ENCODE measurements at regions not wholly inside any gene's neighbourhood (a gene's known extent, or its start where the extent isn't known, plus 50 kb on each side); places are given as distances from the start of the nearest gene placed in this dataset.
"Not testable (repeated sequence)": the region's sequence is repeated elsewhere in the genome, so short reads cannot be mapped to it uniquely, and the experiment has no call there.

DNA sequence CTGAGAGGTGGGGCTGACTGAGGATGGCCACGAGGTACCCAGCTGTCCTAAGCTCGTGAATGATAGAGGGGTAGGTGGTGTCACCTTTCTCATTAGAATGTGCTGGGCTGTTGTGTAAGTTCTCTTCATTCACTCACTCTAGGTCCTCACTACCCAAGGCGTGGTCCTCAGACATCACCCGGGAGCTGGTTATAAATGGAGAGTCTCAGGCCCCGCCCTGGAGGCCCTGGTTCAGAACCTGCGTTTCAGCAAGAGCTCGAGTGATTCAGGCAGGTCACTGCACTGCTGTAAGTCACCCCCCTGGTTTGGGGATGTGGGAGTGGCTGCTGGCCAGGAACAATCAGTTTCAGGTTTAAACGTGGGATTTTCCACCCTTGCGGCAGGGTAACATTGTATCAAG, 139.8 kb downstream of the FOXL1 start:
- no peak for DNase-seq

DNA sequence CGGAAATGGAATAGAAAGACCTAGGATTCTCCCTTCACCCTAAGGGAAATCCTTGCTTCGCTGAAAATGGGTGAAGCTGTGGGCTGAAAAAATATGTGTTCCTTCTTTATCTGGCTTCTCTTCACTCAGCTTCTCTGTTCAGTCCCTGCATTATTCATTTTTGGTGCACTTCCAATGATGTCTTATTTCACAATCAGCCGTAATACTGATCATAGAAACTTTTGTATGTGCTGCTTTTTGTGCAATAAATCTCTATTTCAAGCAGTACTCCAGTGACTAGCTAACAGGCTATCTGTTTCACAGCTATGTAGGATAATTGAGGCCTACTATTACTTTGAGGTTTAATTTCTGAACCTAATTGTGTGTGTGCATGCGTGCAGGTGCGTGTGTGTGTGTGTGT, 144.6 kb downstream of the FOXL1 start:
- DNase-seq, result no peak

DNA sequence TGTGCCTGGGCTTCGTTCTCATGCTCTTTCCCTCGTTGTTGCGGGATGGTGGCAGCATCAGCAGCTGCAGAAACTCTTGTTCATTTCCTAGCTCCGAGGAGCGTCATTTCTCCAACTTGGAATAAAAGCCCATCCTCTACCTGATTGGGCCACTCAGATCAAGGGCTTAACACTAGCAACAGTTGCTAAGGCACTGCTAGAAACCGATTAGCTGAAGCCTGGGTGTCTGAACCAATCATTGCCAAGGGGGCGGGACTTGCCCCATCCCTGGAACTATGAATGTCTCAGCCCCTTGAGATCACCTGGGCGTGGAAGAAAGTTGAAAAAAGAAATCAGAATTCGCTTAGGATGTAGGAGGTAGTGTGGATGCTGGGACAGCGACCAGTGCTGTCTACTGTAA, 145.3 kb downstream of the FOXL1 start:
- no peak for DNase-seq

DNA sequence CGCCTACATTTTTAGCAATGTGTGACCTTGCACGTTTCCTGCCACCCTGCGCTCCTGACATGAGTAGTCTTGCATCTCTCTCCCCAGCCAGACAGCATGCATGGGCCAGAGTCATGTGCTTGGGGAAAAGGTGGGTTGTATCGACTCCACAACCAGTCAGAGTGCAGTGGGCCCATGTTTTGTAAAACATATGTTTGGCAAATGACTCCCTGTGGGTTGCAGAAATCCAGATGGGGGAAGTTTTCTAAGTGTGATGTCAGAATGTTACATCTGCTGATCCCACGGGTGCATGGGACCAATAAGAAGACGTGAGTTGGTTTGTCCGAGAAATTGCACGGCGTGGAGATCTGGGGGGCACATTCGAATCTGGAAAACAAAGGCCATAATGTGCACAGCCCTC, 147.1 kb downstream of the FOXL1 start:
- no peak for DNase-seq

DNA sequence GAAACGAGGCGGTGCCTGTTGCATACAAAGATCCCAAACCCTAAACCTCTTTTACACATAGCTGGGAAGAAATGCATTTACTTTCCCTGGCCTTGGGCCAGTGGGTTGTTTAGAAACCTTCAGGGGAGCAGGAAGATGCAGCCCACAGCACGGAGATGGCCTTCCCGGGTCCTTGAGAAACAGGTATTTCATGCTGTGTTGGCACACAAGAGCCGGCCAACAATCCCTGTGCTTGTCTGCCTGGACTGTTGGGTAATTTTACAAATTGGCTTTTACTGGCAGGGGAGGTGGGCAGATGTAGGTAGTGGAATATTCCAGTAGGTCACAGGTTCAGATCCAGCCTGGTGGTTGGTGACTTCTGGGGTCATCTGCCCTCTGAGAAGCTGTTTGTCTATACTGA, 148.0 kb downstream of the FOXL1 start:
- DNase-seq, result no peak

DNA sequence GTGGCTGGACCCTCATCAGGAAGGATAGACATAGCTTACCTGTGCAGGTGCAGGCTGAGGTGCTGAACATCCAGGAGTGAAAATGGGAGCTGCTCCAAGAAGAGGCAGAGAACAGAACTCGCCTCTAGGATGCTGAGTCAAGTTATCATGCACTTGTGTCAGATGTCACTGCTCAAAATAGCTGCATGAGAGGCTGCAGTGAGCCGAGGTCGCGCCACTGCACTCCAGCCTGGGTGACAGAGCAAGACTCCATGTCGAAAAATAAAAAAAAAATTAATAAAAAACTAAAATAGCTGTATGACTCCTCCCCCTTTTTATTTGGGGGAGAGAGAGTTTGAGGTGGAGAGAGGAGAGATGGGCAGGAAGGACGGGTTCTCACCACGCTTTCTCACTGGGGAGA, 148.8 kb downstream of the FOXL1 start:
- no peak for DNase-seq

DNA sequence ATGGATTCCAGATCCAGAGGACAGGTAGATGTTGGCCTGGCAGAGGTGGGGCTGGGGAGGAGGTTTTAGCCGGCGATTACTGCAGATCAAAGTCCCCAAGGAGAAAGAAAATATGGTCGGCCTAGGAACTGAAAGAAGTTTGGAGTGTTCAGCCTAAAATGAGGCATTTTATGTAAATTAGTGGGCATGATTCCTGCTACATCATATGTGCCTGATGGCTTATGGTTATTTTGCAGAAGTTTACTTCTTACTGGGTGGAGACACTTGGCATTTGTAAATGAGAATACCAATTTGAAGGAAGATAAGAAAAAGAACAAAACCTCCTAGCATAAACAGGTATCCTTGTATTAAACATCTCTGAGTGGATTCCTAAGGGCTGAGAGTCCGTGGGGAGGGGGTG, 149.3 kb downstream of the FOXL1 start:
- DNase-seq, result no peak

DNA sequence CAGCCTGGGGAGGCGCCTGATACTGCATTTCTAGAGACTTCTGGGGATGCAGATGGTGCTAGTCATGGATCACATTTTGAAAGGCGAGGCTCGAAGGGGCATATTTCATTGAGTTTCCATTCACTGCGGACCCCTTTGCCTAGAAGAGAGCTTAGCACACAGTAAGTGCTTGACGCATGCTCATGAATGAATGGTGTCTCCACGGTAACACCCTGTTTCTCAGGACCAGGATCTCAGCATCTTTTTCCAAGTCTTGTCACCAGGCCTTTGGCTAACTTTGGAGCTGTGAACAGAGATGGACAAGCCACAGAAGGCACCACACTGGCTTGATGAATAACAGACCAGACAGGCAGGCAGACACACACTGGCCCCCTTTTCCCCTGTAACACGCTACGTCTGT, 151.3 kb downstream of the FOXL1 start:
- DNase-seq, result no peak

DNA sequence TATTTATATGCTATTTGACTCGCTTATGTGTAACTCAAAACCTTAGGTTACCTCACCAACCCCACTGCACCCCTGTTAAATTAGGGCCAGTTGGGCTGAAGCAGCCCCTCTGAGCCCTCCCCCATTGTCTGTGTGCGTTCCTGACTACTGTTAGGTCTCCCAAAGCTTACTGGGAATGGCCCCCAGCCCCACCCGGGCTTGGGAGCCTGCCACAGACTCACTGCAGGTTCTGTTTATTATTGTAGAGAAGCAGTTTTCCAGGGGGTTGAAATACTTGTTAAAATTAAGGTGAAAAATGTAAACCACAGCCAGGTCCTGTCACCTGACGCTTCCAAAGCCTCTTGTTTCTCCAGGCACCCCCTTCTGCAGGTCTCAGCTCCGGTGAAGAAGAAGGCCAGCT, 151.7 kb downstream of the FOXL1 start:
- DNase-seq, result no peak

DNA sequence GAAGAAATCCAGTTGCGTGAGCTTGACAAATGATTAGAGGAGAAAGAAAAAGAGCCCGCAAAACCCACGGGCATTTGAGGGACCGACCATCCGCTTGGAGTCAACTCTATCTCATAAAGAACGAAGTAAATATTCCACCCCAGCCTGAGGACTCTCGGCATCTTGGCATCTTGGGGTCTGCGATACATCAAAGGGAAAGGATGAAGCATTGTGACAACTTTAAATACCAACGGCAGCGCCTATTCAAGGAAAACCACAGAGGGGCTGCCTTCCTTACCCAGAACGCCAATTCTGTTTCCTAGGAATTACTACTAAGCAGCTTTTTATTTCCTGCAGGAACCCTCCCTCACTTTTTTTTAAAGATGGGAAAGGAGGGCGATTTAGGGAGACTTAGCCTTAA, 152.2 kb downstream of the FOXL1 start:
- no peak for DNase-seq

DNA sequence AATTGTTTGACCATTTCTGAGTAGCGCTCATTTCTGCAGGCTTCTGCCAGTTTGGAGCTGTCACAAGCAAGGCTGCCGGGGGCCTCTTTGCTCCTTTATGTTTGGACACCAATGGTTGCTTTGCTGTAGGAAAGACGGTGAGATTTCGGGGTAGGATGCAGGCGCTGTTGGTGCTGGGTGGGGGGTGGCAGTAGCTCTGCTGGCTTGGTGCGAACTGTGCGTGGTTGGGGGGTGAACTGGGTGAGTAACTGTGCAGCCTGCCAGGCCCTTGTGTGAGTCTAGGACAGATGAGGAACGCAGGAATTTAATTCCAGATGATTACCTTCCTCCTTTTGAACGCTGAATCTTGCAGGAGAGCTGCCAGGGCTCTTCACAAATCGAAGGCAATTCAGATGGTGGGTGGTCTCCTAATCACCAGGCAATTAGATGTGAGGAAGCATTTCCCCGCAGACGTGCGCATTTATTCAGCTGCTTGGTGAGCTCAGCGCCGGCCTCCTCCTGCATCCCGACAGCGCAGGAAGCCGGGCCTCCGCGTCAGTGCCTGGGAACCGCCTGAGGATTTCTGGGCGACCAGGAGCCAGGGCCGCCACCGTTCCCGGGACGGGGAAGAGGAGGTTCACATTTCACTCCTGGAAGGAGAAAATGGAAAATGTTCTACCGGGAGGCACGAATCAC, 154.4 kb downstream of the FOXL1 start:
- no peak for DNase-seq

DNA sequence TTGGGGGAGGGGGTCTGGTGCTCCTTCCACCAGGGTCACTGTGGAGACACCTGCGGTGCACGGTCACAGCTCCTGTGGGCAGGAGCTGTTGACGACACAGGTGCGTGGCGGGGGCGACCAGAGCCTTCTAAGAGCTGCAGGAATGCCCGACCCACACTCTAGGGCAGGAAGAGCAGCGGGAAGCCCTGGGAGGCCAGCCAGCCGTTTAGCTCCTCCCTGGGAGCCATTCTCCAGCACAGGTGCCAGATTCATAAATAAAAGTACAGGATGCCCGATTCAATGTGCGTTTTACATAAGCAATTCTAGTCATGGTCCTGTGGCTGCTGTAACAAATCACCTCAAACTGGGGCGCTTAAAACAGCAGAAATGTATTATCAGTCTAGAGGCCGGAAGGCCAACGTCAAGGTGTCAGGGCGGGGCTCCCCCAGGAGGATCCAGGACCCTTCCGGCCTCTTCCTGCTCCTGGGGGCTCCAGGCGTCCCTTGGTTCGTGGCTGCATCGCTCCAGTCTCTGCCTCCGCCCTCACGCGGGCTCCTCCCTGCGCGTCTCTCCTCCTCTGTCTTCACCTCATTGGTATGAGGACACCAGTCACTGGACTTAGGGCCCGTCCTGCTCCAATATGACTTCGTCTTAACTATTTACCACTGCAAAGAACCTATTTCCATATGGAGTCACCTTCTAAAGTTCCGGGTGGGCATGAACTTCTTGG, 155.4 kb downstream of the FOXL1 start:
- no peak for DNase-seq

DNA sequence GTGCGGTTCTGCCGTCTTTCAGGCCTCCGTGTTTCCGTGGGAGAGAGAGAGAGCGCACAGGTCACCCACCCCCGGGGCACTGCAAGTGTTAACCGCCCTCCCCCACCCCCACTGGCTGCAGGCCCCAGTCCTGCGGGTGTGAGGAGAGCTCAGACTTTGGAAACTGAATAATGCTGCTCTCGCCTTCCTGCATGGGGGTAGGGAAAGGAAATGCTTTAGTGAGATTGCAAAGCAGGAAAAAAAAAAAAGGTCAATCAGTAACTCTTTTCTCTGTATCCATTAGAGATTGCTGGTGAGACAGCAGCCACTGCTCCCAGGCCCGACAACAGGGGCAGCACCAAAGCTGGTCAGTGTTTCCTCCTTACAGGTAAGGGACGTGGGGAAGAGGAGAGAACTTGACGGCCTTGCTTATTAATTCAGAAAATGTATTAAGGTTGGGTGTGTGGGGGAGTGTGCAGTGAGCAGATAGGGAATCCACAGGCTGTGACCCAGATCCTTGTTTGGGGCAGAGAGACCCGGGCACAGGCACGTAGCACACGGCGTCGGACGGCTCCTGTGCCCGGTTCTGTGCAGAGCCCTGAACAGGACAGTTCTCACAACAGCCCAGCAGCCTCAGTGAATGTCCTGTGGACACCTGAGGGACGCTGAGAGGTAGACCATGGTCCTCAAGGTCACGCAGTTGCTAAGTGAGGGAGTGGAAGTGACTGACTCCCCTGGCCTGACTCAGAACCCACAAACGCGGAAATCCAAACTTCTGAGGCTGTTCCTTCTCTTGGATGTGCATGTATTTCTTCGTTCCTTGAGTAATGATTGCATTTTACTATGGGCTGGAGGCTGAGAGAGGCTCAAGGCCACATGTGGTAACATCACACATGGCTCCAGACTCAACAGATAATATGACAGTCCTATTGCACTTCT, 156.5 kb downstream of the FOXL1 start:
- no peak for DNase-seq

DNA sequence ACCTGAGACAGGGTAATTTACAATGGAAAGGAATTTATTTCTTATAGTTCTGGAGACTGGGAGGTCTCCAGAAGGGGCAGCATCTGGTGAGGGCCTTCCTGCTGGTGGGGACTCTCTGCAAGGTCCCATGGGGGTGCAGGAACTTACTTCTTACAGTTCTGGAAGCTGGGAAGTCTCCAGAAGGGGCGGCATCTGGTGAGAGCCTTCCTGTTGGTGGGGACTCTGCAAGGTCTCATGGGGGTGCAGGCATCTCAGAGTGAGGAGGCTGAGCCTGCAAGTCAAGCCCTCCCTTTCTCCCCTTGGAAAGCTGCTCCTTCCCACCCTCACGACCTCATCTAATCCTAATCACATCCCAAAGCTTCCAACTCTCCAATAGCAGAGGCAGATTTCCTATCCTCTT, 157.4 kb downstream of the FOXL1 start:
- DNase-seq, result no peak

DNA sequence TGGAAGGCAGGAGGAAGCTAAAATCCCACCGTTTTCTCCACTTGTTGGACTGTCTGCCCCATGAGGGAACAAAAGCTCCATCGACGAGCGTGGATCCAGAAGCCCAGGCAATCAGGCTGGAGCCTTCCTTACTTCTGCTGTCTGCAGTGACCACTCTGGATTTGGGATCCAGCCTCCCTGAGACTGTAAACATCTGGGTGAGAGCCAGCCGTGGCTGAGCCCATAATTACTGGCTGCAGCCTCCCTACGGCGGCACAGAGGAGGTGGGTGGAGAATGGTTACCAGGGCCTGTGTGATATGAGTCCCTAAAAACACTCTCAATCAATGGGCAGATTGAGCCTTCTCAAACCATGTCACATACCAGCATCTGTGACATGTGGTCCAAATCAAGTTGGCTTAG, 158.2 kb downstream of the FOXL1 start:
- DNase-seq, result no peak

DNA sequence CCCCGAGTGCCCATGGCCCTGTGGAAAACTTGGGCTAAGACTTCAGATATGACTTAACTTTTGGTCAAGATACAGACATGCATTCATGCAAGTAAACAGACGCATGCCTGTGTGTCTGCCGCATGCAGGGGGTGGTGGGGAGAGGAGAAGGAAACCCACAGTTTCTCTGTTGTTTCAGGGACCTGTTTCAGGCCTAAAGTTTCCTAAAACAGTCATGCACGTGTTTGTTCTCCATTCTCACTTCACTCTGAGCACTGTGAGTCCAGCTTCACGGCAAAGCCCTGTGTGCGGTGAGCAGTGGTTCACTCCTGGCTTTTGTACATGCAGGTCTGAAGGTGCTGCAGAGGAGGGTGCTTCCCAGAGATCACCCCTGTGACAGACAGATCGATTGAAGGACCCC, 158.7 kb downstream of the FOXL1 start:
- no peak for DNase-seq

DNA sequence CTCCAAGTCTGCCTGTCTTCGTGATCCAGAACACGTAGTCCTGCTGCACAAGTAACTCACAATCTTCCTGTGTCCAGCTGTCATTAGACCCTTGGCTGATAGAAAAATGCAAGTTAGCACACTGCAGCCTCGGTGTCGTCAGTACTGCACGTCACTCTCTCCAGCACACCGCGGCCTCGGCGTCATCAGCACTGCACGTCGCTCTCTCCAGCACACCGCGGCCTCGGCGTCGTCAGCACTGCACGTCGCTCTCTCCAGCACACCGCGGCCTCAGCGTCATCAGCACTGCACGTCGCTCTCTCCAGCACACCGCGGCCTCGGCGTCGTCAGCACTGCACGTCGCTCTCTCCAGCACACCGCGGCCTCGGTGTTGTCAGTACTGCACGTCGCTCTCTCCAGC, 160.0 kb downstream of the FOXL1 start:
- not testable (repeated sequence) for DNase-seq

DNA sequence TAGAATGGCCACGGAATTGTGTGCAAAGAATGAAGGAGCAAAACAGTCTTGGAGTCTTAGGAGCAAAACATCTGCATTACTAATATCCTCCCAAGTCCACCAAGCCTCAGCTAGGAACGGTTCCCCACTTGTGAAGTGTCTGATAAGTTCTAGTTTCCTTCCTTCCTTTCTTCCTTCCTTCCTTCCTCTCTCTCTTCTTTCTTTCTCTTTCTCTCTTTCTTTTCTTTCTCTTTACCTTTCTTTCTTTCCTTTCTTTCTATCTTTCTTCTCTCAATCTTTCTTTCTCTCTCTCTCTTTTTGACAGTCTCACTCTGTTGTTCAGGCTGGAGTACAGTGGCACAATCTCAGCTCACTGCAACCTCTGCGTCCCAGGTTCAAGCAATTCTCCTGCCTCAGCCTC, 160.8 kb downstream of the FOXL1 start:
- DNase-seq, result no peak

DNA sequence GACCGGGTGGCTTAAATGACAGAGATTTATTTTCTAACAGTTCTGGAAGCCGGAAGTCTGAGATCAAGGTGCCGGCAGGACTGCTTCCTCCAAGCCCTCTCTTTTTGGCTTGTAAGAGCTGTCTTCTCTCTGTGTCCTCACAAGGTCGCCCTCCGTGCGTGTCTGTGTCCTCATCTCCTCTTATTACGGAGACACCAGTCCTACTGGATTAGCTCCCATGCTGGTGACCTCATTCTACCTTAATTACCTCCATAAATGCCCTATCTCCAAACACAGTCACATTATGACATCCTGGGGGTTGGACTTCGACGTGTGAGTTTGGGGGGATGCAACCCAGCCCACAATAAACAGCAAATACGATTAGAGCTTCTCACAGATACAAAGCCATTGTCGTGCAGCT, 161.5 kb downstream of the FOXL1 start:
- no peak for DNase-seq

DNA sequence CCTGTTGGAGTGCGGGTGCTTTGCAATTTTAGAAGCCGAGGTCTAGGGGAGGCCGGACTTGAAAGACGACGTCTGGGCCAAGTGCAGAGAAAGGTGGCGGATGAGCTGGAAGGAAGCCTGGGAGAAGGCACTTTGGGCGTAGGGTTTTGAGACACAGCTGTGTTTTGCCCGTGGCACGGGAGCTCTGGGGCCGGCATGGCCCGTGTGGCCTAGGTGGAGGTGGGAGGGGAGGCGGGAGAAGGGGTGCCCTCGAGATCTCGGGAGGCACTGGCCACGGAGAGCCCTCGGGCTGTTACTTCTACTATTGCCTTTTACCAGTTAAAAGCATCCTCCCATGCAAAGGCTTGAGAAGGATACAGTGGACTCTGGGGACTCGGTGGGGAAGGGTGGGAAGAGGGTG, 161.9 kb downstream of the FOXL1 start:
- no peak for DNase-seq

DNA sequence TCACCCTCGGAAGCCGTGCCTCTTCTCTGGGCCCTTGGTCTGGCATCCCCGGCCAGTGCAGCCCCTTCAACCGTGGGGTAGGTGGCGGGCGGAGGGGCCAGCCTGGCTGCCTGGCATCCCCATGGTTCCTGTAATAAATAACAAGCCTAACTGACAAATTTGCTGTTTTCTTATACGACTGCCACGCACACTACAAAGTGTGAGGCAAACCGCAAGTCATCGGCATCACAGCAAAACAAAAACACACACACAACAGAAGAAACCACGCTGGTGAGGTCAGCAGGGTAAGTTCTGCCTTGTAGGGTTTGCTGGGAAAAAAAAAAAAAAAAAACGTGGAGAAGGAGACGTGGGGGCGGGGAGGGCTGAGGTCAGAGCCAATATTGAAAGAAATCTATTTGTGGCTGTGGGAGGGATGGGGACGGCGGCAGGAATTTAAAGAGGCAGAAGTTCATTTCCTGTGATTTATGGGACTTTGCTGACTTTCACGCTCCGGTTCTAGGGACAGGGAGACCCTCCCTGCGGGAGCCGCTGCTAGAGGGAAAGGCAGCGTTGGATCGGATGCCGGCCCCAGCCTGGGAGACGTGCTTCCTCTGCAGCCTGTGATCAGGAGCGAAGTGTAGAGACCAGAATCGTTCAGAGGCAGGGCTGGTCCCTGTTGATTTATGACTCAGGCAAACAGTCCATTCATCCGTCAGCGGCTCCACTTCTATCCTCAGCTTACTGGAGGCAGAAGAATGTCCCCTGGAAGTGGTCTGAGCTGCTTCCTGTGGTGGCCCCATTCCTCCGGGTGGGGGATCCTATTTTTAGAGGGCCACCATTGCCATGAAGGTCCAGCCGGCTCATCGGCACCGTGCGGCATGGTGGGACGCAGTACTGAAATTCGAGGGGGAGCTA, 162.8 kb downstream of the FOXL1 start:
- DNase-seq, result no peak

DNA sequence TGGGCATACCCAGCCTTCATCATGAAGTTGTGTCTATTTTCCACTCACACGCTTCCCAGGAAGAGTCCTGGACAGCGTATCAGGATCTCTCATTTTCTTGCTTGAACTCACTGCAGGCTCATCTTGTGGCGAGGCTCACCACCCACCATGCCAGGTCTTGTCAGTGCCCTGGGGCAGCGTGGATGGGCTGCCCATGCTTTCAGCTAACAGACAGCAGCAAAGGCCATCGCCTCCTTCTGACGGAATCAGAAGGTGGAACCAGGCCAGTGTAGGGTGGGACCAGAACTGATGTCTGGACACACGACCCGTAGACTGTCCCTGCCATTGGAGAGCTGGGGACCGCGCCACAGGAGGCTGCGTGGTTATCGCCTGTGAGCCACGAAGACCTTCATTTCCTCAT, 169.4 kb downstream of the FOXL1 start:
- no peak for DNase-seq

DNA sequence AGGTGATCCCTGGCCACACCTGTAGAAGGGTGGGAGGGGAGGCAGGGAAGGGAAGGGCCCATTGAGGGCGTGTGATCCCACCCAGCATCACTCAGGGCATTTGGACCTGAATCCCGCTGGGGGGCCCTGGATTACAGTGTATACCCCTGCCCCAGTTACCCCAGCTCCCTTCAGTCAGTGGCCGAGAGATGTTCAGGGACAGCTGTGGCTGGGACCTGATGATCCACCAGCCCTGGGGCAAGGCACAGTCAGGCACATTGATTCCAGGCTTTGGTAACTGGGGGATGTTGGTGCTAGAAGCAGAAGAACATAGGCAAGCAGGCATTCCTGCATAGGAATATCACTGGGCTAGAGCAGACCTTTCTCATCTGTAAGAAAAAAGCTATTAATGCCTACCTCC, 170.3 kb downstream of the FOXL1 start:
- DNase-seq, result no peak
